Endodermal cell (in vitro differentiated cells): ENCODE measurements at regions not wholly inside any gene's neighbourhood (a gene's known extent, or its start where the extent isn't known, plus 50 kb on each side); places are given as distances from the start of the nearest gene placed in this dataset.
A peak's percentile ranks its signal among the peaks of the same experiment; 100 is the strongest.

Experiments used
- DNase-seq: peaks from one replicate; pipeline ENCODE4 v3.0.0-alpha.2; 2017
- H3K27ac ChIP-seq: 2 replicates; pipeline ENCODE4 v1.5.1; 2013; ENCODE audit warnings: mild to moderate bottlenecking, low read depth, low read length, moderate library complexity
- H3K27me3 ChIP-seq: 2 replicates; pipeline ENCODE4 v1.6.1; 2013; ENCODE audit warnings: mild to moderate bottlenecking, low read length, moderate library complexity; ENCODE audit not compliant: insufficient read depth, control insufficient read depth, poor library complexity, severe bottlenecking
- H3K36me3 ChIP-seq: 2 replicates; pipeline ENCODE4 v1.7.0; 2013; ENCODE audit warnings: mild to moderate bottlenecking, low read length, moderate library complexity; ENCODE audit not compliant: control insufficient read depth, insufficient read depth
- H3K4me1 ChIP-seq: one replicate; pipeline ENCODE4 v1.7.0; 2013; ENCODE audit warnings: low read length; ENCODE audit not compliant: control insufficient read depth, insufficient read depth
- H3K4me3 ChIP-seq: 2 replicates; pipeline ENCODE4 v1.5.1; 2013; ENCODE audit warnings: mild to moderate bottlenecking, low read length, moderate library complexity
- H3K9ac ChIP-seq: 2 replicates; pipeline ENCODE4 v1.6.1; 2013; ENCODE audit warnings: mild to moderate bottlenecking, low read length, moderate library complexity; ENCODE audit not compliant: poor library complexity, severe bottlenecking; ENCODE audit errors: extremely low read depth
- H3K9me3 ChIP-seq: 2 replicates; pipeline ENCODE4 v1.6.1; 2013; ENCODE audit warnings: mild to moderate bottlenecking, low read length, moderate library complexity; ENCODE audit not compliant: control insufficient read depth
- H3K27ac Mint-ChIP-seq: 2 replicates; pipeline ENCODE4 v1.8.0; 2020; ENCODE audit warnings: mixed read lengths
- H3K27me3 Mint-ChIP-seq: 2 replicates; pipeline ENCODE4 v1.8.0; 2021; ENCODE audit warnings: mild to moderate bottlenecking, mixed read lengths; ENCODE audit not compliant: insufficient read depth
- H3K36me3 Mint-ChIP-seq: 2 replicates; pipeline ENCODE4 v1.8.0; 2020; ENCODE audit warnings: low read depth, mixed read lengths
- H3K4me1 Mint-ChIP-seq: 2 replicates; pipeline ENCODE4 v1.8.0; 2020; ENCODE audit warnings: mixed read lengths
- H3K4me3 Mint-ChIP-seq: 2 replicates; pipeline ENCODE4 v1.8.0; 2020; ENCODE audit warnings: mild to moderate bottlenecking, moderate library complexity, mixed read lengths
- H3K9me3 Mint-ChIP-seq: 2 replicates; pipeline ENCODE4 v1.8.0; 2020; ENCODE audit warnings: mild to moderate bottlenecking, mixed read lengths
- WGBS, 2 experiments: methylation state at CpG; one replicate each; pipeline versions ENCODE4 v1.1.5 to v1.1.7; 2013; ENCODE audit warnings: missing lambda C conversion rate in 2 of 2, mixed read lengths in 1 of 2; ENCODE audit not compliant: insufficient coverage in 1 of 2, insufficient read length in 1 of 2; 5-methylcytosine and 5-hydroxymethylcytosine counted together
- TF ChIP-seq, protein P1 (sequence below): fragments of 200-600 bp; sonication (generic); conservative IDR thresholded peaks from 2 replicates; pipeline ENCODE4 v1.5.0; 2021; ENCODE audit warnings: antibody characterized with exemption, mild to moderate bottlenecking

GRCh38 chr1:163614361-163614760 is 292.6 kb downstream of the NUF2 start:
- H3K4me1 Mint-ChIP-seq, result peaks cover 70% of the 10 kb centered on the region
- Histone ChIP-seq H3K27me3 (no peaks in the 10 kb centered on the region), H3K4me3 (no peak overlapping the region), H3K9ac (no peak overlapping the region), H3K36me3 (no peaks in the 10 kb centered on the region), H3K9me3 (peaks cover 4% of the 10 kb centered on the region), H3K27ac (no peak overlapping the region), H3K4me1 (peaks cover 4% of the 10 kb centered on the region)
- no peak overlapping the region for H3K4me3 Mint-ChIP-seq
- peaks cover 4% of the 10 kb centered on the region for H3K9me3 Mint-ChIP-seq
- H3K27ac Mint-ChIP-seq, result peak overlapping the region; percentile 84
- TF ChIP-seq, protein P1, sequence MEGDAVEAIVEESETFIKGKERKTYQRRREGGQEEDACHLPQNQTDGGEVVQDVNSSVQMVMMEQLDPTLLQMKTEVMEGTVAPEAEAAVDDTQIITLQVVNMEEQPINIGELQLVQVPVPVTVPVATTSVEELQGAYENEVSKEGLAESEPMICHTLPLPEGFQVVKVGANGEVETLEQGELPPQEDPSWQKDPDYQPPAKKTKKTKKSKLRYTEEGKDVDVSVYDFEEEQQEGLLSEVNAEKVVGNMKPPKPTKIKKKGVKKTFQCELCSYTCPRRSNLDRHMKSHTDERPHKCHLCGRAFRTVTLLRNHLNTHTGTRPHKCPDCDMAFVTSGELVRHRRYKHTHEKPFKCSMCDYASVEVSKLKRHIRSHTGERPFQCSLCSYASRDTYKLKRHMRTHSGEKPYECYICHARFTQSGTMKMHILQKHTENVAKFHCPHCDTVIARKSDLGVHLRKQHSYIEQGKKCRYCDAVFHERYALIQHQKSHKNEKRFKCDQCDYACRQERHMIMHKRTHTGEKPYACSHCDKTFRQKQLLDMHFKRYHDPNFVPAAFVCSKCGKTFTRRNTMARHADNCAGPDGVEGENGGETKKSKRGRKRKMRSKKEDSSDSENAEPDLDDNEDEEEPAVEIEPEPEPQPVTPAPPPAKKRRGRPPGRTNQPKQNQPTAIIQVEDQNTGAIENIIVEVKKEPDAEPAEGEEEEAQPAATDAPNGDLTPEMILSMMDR, result no peak
- DNase-seq, result no peak
- no peaks in the 10 kb centered on the region for H3K36me3 Mint-ChIP-seq
- no peaks in the 10 kb centered on the region for H3K27me3 Mint-ChIP-seq
- 40 to 45% methylated on average over 2 of the region's 2 CpGs for WGBS, 2 experiments

- Mint-ChIP-seq H3K36me3 (peaks cover 27% of the 10 kb centered on the region), H3K4me1 (peaks cover 13% of the 10 kb centered on the region), H3K27ac (no peak overlapping the region), H3K27me3 (no peaks in the 10 kb centered on the region), H3K4me3 (no peak overlapping the region), H3K9me3 (peaks cover 54% of the 10 kb centered on the region)
- no peak overlapping the region for H3K4me3 ChIP-seq
- H3K36me3 ChIP-seq, result no peaks in the 10 kb centered on the region
- H3K9ac ChIP-seq, result no peak overlapping the region
- H3K4me1 ChIP-seq, result no peaks in the 10 kb centered on the region
- H3K9me3 ChIP-seq, result peaks cover 29% of the 10 kb centered on the region
- TF ChIP-seq, protein P1, result no peak
- DNase-seq, result no peak
- H3K27ac ChIP-seq, result no peak overlapping the region
- no peaks in the 10 kb centered on the region for H3K27me3 ChIP-seq
These were observed 306.4 kb downstream of the NUF2 start for GRCh38 chr1:163628034-163628773.

- Histone ChIP-seq H3K4me1 (no peaks in the 10 kb centered on the region), H3K36me3 (no peaks in the 10 kb centered on the region), H3K9me3 (peaks cover 37% of the 10 kb centered on the region), H3K9ac (no peak overlapping the region), H3K27ac (no peak overlapping the region), H3K27me3 (no peaks in the 10 kb centered on the region), H3K4me3 (peak overlapping the region; percentile 6)
- no peak for DNase-seq
- TF ChIP-seq, protein P1, result no peak
- Mint-ChIP-seq H3K4me1 (peaks cover 4% of the 10 kb centered on the region), H3K27me3 (peaks cover 2% of the 10 kb centered on the region), H3K27ac (no peak overlapping the region), H3K9me3 (peaks cover 60% of the 10 kb centered on the region), H3K4me3 (no peak overlapping the region), H3K36me3 (peaks cover 39% of the 10 kb centered on the region)
- 93 to 100% methylated on average over 2 of the region's 3 CpGs for WGBS, 2 experiments
These were observed 310.5 kb downstream of the NUF2 start for GRCh38 chr1:163632269-163632668.
